Activated gamma-delta T cell treated with Interleukin-2 at 50 U/mL for 16 hours (primary cell): ENCODE measurements at regions not wholly inside any gene's neighbourhood (a gene's known extent, or its start where the extent isn't known, plus 50 kb on each side); places are given as distances from the start of the nearest gene placed in this dataset.

Experiments
- DNase-seq: peaks from one replicate; pipeline ENCODE4 v3.0.0-alpha.2; 2020

- no peak for DNase-seq
Observed at GRCh38 chr2:64380853-64381527, 73.0 kb upstream of the LGALSL start.

DNA sequence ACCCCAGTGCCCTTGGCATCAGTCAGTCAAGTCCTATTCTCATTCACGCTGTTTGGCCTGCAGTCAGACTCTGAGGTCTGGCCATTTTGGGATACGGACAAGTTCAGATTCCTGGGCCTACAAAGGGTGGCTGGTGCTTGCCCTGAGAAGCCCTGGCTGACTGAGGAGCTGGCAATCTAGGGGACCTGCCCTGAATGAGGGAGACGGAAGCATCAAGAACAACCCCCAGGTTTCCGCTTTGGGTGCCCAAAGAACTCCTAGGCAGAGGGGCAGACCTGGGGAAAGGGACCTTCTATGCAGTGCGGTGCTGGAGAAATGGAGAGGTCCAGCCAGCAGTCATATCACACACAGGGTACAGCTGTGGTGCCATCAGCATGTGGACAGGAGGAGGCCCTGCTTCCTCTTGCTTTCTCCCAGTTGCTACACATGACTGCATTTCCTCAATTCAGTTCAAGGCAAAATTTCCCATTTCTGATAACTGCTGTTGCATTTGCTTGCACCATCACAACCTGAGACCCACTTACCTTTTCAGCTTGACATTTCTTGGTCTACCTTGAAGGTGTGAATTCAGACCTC, 70.9 kb upstream of the LGALSL start:
- no peak for DNase-seq

- no peak for DNase-seq
Observed at GRCh38 chr2:64383881-64384280, 70.1 kb upstream of the LGALSL start.

DNA sequence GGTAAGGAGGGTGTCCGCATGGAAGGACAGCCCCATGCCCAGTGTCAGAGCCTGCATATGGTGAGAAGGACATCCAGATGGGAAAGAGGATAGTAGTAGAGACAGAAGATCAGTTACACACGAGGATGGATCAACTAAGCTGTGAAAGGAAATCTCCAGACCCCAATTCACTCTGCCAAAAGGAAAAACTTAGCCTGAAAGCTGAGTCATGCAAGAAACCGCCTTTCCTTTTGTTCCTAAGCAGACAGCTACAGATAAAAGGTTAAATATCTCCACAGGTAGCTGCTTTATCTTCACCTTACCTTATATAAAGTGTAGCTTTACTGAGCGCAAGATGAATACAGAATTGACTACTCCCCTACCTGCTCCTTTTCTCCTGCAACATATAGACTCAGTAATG, 67.3 kb upstream of the LGALSL start:
- no peak for DNase-seq

DNA sequence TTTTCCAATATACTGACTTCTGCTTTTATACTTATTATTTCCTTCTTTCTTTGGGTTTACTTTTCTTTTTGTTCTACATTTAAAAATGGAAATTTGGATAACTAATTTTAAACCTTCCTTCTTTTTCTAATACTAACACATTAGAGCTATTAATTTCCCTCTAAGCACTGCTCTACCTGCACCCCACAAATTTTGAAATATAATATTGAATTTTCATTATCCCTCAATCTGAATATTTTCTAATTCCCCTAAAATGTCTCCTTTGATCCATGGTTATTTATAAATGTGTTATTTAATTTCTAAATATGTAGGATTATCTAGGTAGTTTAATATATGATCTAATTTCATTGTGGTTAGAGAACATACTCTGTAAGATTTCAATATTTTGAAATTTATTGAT, 63.4 kb upstream of the LGALSL start:
- DNase-seq, result no peak

- DNase-seq, result no peak
Observed at GRCh38 chr2:64391424-64391823, 62.5 kb upstream of the LGALSL start.

DNA sequence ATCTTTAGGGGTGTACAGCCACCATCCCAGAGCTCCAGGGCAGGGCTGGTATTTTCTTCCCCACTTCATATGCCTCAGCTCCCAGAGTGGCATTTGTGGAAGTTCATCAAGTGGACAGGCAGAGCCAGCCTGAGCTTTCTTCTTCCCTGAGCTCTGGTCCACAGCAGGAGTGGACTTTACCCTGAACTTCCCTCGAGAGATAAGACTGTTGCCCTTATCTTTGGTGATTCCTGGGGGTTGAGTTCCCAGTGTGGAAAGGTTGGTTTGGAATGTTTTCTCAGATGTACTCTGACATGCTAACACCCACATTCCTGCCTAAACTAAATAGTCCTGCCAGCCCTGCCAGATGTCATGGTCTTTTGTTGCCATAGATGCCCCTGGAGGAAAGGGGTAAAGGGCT, 62.0 kb upstream of the LGALSL start:
- DNase-seq, result no peak

DNA sequence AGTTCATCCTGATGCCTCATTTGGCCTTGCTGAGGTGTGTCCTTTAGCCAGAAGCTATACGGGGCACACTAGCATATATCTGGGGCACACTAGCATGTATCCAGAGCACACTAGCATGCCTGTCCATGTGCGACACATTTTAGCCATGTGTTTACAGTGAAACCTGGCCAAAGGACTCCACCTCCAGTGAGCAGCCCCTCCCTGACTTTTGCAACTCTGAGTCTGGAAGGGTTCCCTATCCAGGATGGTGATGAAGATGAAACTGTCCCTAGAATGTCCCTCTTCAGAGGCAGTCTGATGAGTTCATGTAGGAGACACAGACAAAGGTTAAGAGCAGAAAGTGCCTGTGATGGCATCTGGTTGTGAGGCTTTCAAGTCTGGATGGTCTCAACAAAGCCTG, 61.4 kb upstream of the LGALSL start:
- no peak for DNase-seq

GRCh38 chr2:64393383-64394010, 60.5 kb upstream of the LGALSL start:
- DNase-seq, result no peak

DNA sequence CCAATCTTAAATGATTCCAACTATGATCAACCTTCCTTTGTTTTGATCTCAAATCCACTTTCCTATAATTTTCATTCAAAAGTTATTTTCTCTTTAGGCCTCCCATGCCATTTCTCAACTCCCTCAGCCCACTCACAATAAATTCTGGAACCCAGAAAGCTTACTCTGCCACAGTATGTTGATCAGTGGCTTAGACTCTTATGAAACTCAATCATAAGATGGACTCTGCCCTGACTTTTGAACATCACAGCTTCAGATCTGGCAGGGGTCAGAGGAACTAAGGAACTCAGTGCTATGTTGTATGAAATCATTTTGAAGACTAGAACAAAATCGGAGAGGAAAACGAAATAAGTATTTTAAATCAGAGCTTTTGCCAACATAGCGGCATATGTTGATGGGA, 59.8 kb upstream of the LGALSL start:
- no peak for DNase-seq

DNA sequence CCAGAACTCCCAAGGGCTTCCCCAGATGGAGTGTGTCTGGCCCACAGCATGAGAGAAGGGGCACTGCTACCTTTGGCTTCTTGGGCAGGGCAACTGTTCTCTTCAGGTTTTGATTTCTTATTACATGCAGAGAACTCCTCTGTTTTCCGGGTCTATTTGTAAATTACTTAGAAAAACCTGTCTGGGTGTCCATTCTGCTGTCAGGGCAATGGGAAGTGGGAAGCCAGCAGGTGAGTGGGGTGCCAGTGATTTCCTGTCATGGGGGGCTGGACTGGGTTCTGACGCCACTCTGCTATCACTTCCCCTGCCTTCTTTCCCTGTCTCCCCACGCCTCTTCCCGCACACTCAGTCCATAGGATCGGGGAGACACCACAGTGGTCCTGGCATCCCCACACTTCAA, 58.0 kb upstream of the LGALSL start:
- no peak for DNase-seq

- no peak for DNase-seq
Observed at GRCh38 chr2:64396551-64396950, 57.4 kb upstream of the LGALSL start.

DNA sequence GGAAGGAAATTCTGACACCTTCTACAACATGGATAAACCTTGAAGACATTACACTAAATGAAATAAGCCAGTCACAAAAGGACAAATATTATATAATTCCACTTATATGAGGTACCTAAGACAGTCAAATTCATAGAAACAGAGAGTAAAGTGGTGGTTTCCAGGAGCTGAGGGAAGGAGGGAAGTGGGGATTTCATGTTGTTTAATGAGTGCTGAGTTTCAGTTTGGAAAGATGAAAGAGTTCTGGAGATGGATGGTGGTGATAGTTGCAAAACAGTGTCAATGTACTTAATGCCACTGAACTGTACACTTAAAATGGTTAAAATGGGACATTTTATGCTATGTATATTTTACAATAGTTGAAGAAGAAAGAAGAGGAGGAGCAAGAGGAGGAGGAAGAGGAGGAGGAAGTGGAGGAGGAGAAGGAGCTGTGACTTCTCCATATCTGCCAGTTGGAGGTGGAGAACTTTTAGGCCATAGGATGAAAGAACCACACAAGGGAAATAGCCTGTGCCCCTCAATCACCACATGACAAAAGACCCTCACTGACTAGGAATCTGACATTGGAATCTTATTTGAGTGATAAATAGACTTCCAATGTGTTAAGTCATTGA, 55.3 kb upstream of the LGALSL start:
- DNase-seq, result no peak

DNA sequence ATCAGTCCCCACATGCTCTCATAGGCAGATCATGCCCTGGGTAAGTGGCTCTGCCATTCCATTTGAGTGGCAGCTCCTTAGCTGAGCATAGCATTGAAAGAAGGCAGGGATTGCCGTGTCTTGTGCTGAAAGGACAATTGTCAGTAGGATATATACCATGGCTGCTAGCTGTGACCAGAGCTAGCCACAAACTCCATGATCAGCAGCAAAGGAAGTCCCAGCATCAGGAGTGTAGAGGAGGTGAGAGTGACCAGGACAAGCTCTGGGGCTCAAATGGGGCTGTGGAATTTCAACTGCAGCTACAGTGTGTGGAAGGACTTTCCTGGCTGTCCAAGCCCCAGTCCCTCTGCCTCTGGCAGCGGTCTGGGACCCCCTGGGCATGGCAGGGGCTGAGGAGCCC, 54.4 kb upstream of the LGALSL start:
- no peak for DNase-seq

DNA sequence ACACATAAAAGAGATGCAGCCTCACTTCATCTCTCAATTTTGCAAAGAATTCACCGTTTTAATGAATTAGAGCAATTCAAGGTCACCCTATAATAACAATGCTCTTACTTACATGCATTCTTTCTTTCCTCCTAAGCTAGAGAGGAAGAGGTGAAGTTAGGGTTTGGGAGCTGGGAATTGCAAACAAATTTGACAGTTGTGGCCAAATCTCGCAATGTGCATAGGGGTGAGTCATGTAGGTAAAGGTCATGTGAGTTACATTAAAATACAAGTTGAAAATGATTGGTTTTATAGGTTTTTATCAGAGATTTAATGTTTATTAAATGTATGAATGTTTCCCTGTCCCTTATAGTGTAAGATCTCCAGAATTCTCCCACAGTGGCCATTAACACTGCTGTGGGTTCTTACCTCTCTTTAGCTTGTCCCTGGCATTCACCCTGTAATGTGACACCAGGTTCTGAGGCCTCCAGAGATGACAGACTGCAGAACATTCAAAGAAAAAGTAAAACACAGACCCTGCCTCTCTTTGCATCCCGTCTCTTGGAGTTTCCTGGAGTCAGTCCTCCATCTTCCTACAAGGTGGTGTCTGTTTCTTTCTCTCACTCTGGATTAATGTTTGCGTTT, 53.7 kb upstream of the LGALSL start:
- DNase-seq, result no peak

- DNase-seq, result no peak
Observed at GRCh38 chr2:64400733-64401528, 53.0 kb upstream of the LGALSL start.

GRCh38 chr2:64401529-64401880, 52.5 kb upstream of the LGALSL start:
- DNase-seq, result no peak

DNA sequence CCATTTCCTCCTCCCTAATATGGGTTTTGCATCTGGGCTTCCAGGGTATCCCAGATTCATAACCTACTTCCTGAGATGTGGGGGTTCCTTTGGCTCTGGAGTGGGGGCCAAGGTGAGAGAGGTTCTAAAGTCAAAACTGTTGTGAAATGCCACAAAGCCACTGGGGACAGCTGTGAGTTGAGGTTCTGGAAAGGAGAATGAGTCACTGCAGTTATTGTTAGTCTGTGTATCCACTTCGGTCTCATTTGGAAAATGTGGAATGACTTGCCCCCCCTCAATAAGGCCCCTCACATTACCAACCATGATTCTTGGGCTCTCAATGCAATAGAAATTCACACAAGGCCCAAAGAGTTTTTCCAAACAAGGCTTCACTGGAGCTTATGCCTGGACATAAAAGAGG, 51.1 kb upstream of the LGALSL start:
- no peak for DNase-seq

GRCh38 chr2:64403426-64403825, 50.5 kb upstream of the LGALSL start:
- no peak for DNase-seq

DNA sequence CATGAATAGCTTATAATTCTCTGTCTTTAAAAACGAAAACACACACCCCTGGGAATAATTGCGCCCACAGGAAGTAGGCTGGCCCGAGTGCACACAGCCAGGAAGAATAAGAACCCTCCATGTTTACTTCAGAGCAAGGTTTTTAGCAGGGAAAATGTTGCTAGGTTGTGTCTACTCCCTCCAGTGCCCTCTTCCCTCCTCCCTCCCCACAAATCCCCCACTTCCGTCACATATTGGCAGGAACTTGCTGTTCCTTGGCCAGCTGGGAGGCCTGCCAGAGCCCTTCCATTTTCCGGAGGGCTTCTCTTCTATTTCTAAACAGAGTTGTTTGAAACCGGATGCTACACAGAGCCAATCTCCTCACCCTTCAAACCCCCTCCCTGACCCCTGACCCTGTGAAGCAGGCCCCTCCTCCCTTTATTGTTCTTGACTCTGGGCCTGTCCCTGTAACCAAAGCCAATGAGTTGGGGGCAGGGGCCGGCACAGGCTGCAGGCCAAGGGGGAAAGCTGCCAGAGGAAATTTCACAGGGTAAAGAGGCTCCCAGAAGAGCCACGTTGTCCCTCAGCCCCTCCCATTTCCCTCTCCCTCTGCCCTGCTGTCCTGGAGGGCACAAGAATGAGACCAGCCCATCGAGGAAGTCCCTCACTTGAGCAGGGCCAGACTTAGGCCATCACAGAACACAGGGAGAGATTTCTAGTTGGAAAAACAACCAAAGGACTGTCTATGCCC, 49.8 kb upstream of the LGALSL start:
- no peak for DNase-seq
